Small intestine (tissue), 7 donors: ENCODE measurements at regions not wholly inside any gene's neighbourhood (a gene's known extent, or its start where the extent isn't known, plus 50 kb on each side); places are given as distances from the start of the nearest gene placed in this dataset.
A peak's percentile ranks its signal among the peaks of the same experiment; 100 is the strongest.

Experiments
- DNase-seq, 2 donors: peaks; one replicate each; pipeline versions ENCODE4 v3.0.0 to v3.0.0-alpha.2; 2013
- FAIRE-seq: peaks from 2 replicates; lab custom pipeline; 2012; peaks lifted over from hg19 to GRCh38; lab: Jason Lieb, UNC
- H3K27ac ChIP-seq, 3 donors: one replicate each; pipeline ENCODE4 v1.5.1; 2013; ENCODE audit warnings: low read length in 2 of 3, mild to moderate bottlenecking in 2 of 3, control low read depth in 1 of 3, inconsistent platforms in 1 of 3, low read depth in 1 of 3, moderate library complexity in 1 of 3
- H3K27me3 ChIP-seq, 3 donors: one replicate each; pipeline ENCODE4 v1.6.1; 2013; ENCODE audit warnings: low read length in 3 of 3, inconsistent platforms in 1 of 3; ENCODE audit not compliant: control insufficient read depth in 3 of 3, insufficient read depth in 3 of 3
- H3K36me3 ChIP-seq, 3 donors: one replicate each; pipeline ENCODE4 v1.6.1; 2013; ENCODE audit warnings: low read length in 3 of 3, inconsistent platforms in 1 of 3, low read depth in 1 of 3, mild to moderate bottlenecking in 1 of 3, moderate library complexity in 1 of 3; ENCODE audit not compliant: control insufficient read depth in 3 of 3, insufficient read depth in 2 of 3
- H3K4me1 ChIP-seq, 3 donors: one replicate each; pipeline ENCODE4 v1.6.1; 2013; ENCODE audit warnings: low read length in 2 of 3, inconsistent platforms in 1 of 3, low read depth in 1 of 3, mild to moderate bottlenecking in 1 of 3, moderate library complexity in 1 of 3; ENCODE audit not compliant: control insufficient read depth in 3 of 3, insufficient read depth in 2 of 3
- H3K4me3 ChIP-seq, 3 donors: one replicate each; pipeline ENCODE4 v1.5.1; 2013; ENCODE audit warnings: low read length in 3 of 3, control low read depth in 1 of 3, inconsistent platforms in 1 of 3, low read depth in 1 of 3, mild to moderate bottlenecking in 1 of 3, moderate library complexity in 1 of 3
- H3K9me3 ChIP-seq, 2 donors: one replicate each; pipeline ENCODE4 v1.6.1; 2013; ENCODE audit warnings: low read depth in 1 of 2, low read length in 1 of 2; ENCODE audit not compliant: control insufficient read depth in 2 of 2, insufficient read depth in 1 of 2
- WGBS, 3 donors: extraction: QIAGEN DNeasy Blood & Tissue Kit; methylation state at CpG; one replicate each; pipeline ENCODE4 v1.1.7; 2013; 5-methylcytosine and 5-hydroxymethylcytosine counted together
- donor health status: healthy with polysubstance abuse.
- donor health status: control.
- donor health status: control.
- donor health status: Bipolar disorder and iron deficiency.
- donor health status: healthy.

GRCh38 chr3:163043074-163043473 is 1546.5 kb downstream of the OTOL1 start:
- WGBS, 3 donors: 18 to 53% (median 23%) methylated on average over 3 of the region's 3 CpGs
- no peak for FAIRE-seq
- H3K27me3 ChIP-seq: no peaks in the 10 kb centered on the region
- no peaks in the 10 kb centered on the region for H3K9me3 ChIP-seq
- H3K4me3 ChIP-seq: no peak overlapping the region
- no peak overlapping the region for H3K27ac ChIP-seq
- DNase-seq: no peak
- H3K4me1 ChIP-seq: no peaks in the 10 kb centered on the region
- no peaks in the 10 kb centered on the region for H3K36me3 ChIP-seq

DNA sequence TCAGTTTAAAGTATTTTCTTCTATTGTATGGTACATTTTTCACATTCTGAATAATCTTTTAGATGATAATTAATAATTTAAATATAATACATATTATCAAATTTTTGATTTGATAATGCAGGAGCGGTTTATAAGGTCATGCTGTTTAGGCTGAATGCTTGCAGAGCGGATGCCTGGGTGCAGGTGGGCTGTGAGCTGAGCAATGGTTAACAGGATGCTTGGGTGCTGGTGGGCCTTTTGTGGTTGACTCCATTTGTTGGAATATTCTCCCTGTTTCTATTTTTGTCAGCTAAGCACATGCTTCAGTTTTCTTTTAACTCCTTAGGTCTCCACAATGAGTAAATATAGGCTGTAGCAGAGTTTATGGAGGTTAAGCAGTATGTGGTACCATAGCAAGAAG is 1549.3 kb downstream of the OTOL1 start:
- Histone ChIP-seq H3K9me3 (no peaks in the 10 kb centered on the region), H3K4me1 (no peaks in the 10 kb centered on the region), H3K4me3 (no peak overlapping the region), H3K36me3 (no peaks in the 10 kb centered on the region), H3K27me3 (no peaks in the 10 kb centered on the region), H3K27ac (no peak overlapping the region)
- DNase-seq (no peak), FAIRE-seq (no peak)
- WGBS, 3 donors: 80 to 85% (median 83%) methylated on average over 2 of the region's 2 CpGs

DNA sequence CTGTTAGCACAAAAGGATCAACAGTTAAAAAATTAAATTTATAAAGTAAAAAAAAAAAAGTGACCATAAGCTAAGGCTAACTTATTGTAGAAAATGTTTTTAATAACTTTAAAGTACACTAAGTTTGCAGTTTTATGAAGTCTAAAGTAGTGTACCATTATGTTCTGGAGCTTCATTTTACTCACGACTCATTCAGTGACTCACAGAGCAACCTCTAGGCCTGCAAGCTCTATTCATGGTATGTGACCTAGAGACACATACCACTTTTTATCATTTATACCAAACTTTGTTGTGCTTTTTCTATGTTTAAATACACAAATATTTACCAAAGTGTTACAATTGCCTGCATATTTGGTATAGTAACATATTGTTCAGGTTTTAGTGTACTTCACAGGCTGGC is 1552.3 kb downstream of the OTOL1 start:
- DNase-seq: no peak
- Histone ChIP-seq H3K27ac (no peak overlapping the region), H3K27me3 (no peaks in the 10 kb centered on the region), H3K36me3 (no peaks in the 10 kb centered on the region), H3K4me1 (no peaks in the 10 kb centered on the region), H3K9me3 (no peaks in the 10 kb centered on the region), H3K4me3 (no peak overlapping the region)
- 78% methylated on average over 1 of the region's 1 CpG; no CpG with 5 or more reads in 2 of the 3 donors for WGBS, 3 donors
- FAIRE-seq: no peak

DNA sequence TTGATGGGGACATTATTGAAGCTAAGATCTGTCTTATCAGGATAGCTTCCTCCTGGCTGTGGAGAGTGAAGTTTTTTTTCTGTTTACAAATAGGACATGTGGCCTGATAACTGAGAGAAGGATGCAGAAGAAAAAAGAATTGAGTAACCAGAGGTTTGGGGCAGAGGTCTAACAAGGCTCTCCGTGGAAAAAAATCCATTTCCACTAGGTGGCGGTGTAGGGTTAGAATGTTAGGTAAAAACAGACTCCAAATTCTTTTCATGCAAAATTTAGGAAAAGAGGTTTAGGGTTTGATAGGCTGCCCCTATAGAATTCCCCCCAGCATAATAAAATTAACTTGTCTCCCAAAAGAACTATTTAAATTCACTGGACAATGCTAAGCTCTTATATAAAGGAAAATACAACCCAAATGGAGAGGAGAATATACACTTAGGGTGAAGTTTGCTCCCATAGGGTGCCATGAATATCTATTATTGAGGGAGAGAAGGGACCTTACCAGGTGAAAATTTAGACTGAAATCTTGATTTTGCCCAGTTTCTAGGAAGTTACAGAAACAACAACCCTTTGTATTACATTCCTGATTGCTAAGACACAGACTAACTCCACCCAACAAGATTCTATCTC is 1560.4 kb downstream of the OTOL1 start:
- peak; percentile 30 to 37 for DNase-seq
- WGBS, 3 donors: 6 to 24% (median 15%) methylated on average over 2 of the region's 2 CpGs

GRCh38 chr3:163058031-163058854 is 1561.6 kb downstream of the OTOL1 start:
- WGBS, 3 donors: 70 to 79% (median 78%) methylated on average over 11 of the region's 11 CpGs
- H3K27ac ChIP-seq: no peak overlapping the region
- H3K36me3 ChIP-seq: no peaks in the 10 kb centered on the region
- no peaks in the 10 kb centered on the region for H3K27me3 ChIP-seq
- no peak overlapping the region for H3K4me3 ChIP-seq
- FAIRE-seq (no peak), DNase-seq (no peak)
- H3K4me1 ChIP-seq: no peaks in the 10 kb centered on the region
- peaks cover 0 to 3% of the 10 kb centered on the region in 2 donors for H3K9me3 ChIP-seq

More for the DNA sequence above, 1560.4 kb downstream of the OTOL1 start:
- Histone ChIP-seq H3K9me3 (peaks cover 0 to 3% of the 10 kb centered on the region in 2 donors), H3K27me3 (no peaks in the 10 kb centered on the region), H3K27ac (no peak overlapping the region), H3K36me3 (no peaks in the 10 kb centered on the region), H3K4me3 (no peak overlapping the region), H3K4me1 (no peaks in the 10 kb centered on the region)
- no peak for FAIRE-seq

DNA sequence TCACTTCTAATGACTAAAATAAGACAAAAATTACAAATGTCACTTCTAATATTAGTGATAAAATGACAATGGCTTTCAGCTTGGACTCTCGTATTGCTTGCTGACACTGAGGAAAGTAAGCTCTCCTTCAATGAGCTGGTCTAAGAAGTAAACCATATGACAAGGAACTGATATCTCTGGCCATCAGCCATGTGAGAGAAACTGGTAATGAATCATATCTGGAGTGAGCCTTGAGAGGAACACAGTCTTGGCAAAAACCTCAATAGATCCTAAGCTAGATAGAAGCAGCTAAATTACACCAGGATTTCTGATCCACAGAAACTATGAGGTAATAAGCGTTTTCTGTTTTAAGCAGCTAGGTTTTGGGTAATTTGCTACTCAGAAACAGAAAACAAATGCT is 1575.1 kb downstream of the OTOL1 start:
- no peaks in the 10 kb centered on the region for H3K4me1 ChIP-seq
- no peak for DNase-seq
- WGBS, 3 donors: 61 to 76% (median 72%) methylated on average over 2 of the region's 2 CpGs
- no peaks in the 10 kb centered on the region for H3K36me3 ChIP-seq
- H3K9me3 ChIP-seq: peaks cover 0 to 14% of the 10 kb centered on the region in 2 donors
- no peak for FAIRE-seq
- no peak overlapping the region for H3K4me3 ChIP-seq
- no peaks in the 10 kb centered on the region for H3K27me3 ChIP-seq
- H3K27ac ChIP-seq: no peak overlapping the region
